GM12872 (cell line): ENCODE measurements at regions not wholly inside any gene's neighbourhood (a gene's known extent, or its start where the extent isn't known, plus 50 kb on each side); places are given as distances from the start of the nearest gene placed in this dataset.

Experiments
- TF ChIP-seq, protein P1 (sequence below): IDR thresholded peaks from 3 replicates; pipeline ENCODE4 v1.5.1; 2011; ENCODE audit warnings: low read depth, mild to moderate bottlenecking, low read length, moderate library complexity; ENCODE audit not compliant: insufficient read depth

DNA sequence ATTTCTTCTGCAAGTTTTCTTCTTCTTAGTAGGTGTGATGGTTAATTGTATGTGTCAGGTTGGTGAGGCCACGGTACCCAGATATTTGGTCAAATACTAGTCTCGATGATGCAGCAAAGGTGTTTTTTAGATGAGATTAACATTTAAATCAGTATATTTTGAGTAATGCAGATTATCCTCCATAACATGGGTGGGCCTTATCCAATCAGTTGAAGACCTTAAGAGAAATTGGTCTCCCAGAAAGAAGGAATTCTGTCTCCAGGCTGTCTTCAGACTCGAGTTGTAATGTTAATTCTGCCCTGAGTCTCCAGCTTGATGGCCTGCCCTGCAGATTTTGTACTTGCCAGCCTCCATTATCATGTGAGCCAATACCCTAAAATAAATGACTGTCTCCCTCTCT is 122.5 kb upstream of the TSPAN5 start:
- TF ChIP-seq, protein P1, sequence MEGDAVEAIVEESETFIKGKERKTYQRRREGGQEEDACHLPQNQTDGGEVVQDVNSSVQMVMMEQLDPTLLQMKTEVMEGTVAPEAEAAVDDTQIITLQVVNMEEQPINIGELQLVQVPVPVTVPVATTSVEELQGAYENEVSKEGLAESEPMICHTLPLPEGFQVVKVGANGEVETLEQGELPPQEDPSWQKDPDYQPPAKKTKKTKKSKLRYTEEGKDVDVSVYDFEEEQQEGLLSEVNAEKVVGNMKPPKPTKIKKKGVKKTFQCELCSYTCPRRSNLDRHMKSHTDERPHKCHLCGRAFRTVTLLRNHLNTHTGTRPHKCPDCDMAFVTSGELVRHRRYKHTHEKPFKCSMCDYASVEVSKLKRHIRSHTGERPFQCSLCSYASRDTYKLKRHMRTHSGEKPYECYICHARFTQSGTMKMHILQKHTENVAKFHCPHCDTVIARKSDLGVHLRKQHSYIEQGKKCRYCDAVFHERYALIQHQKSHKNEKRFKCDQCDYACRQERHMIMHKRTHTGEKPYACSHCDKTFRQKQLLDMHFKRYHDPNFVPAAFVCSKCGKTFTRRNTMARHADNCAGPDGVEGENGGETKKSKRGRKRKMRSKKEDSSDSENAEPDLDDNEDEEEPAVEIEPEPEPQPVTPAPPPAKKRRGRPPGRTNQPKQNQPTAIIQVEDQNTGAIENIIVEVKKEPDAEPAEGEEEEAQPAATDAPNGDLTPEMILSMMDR: no peak

DNA sequence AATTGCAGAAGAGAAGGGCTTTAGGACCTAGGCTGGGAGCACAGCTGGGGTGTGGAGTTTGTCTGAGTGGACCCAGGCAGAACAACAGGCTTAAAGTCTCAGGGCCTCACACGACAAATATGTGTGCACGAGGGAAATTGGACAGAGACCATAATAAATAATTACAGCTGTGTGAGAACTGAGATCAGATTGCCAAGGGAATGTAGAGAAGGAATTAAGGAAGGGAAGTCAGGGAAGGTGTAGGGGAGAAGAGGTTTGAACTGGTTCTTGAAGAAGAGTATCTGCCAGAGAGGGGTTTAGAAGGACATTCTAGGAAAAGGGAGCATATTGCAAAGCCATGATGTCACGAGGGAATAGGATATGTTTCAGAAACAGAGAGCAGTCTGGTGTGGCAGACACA is 120.7 kb upstream of the TSPAN5 start:
- TF ChIP-seq, protein P1: no peak

DNA sequence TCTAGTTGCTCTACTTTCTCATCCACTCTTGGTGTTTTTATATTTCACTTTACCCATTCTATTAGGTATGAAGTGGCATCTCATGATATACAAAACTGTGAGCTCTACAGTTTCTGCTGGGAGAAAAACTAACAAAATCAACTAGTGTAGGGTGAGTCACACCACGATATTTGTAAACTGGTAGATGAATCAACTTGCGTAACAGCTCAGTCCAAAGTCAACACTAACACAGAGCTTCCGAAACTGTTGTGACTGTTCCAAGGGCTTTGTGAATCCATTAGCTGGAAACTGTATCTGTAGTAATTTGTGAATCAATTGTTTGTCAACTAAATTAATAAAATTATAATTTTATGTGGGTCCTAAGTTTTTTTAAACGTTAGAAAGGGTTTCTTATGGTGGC is 119.8 kb upstream of the TSPAN5 start:
- TF ChIP-seq, protein P1: no peak

DNA sequence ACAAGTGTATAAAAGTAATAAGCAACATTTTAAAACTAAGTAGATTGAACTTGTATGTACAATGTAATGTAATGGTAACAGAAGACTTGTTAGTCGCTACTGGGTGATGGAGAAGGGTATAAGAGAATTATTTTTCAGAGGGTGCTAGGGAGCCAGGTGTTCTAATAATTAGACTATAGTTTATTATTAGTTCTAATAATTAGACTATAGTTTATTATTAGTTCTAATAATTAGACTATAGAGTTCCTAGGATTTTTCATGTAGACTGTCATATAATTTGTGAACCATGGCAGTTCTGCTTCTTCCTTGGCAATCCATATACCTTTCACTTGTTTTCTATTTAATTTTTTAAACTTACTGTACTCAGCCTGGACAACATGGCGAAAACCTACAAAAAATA is 117.3 kb upstream of the TSPAN5 start:
- TF ChIP-seq, protein P1: no peak

DNA sequence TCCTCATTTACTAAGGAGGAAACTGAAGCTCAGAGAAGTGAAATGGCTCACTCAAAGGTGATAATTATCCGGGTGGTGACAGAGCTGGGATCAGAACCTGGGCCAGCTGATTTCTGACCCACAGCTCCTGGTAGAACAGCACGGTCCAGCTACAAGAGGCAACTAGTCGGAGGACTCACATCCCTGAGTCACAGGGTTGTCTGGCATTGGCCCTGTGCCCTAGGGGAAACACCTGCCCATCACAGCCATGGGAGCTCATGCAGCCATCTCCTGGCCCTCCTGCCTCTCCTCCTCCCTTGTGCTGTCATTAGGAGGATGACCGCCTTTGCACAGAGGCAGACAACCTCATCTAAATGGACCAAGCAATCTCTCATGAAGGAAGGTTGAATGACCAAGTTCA is 115.2 kb upstream of the TSPAN5 start:
- TF ChIP-seq, protein P1: no peak

DNA sequence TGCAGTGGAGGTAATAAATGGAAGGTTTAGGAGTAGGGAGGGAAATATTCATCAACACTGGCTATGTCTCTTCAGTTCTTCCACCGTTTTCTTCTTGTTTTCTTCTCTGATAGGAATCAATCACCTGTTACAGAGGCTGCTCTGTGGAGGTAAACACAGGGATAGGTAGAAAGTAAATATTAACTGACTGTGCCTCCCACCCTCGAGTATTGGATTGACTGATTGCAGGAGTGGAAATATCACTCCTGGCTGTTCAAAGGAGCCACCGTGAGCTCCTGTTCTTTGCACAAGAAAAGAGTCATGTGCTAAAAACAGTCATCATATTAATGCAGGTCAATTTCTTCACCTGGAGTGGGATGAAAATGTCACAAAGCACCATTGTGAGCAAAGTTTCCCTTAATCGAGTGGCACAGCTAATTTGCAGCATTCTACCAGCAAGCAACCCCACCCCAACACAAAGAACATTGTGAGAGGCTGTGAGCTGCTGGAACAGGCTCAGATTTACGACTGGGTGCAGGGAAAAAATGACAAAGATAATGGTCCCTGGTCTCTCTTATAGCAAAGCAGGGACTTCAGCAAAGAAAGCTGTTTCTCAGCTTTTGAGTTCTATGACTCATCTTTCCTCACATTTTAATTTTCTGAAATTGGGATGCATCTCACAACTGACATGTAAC is 113.7 kb upstream of the TSPAN5 start:
- TF ChIP-seq, protein P1: no peak

DNA sequence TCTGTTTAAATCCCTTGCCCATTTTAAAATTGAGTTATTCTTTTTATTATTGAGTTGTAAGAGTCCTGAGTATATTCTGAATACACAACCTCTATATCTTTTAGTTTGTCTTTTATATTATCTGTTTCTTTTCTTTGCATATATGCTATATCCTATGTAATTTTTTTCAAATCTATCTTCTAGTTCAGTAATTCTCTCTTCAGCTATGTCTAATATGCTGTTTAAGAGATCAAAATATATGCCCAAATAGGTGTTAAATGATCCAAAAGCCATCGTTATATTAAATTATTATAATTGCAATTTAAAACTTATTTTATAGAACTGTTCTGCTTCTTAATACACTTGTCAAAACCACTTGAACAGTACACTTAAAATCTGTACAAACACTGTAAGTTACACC is 107.4 kb upstream of the TSPAN5 start:
- TF ChIP-seq, protein P1: no peak

DNA sequence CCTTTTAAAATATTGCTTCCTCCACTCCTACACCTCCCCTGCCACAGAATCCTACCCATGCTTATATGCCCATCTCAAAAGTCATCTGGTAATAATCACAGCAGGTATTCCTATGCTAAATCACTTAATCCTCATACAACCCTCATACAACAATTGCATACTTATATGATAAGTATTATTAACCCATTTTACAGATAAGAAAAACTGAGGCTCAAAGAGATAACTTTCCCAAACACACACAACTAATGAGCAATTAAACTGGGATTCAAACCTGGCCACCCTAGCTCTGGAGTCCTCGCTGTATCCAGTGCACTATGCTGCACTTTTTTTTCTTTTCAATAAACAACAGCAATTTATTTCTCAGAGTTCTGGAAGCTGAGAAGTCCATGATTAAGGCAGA is 99.8 kb upstream of the TSPAN5 start:
- TF ChIP-seq, protein P1: no peak
